ENCODE measurements at regions not wholly inside any gene's neighbourhood (a gene's known extent, or its start where the extent isn't known, plus 50 kb on each side); places are given as distances from the start of the nearest gene placed in this dataset.
A peak's percentile ranks its signal among the peaks of the same experiment; 100 is the strongest.
"Not testable (repeated sequence)": the region's sequence is repeated elsewhere in the genome, so short reads cannot be mapped to it uniquely, and the experiment has no call there.

- DNase-seq = no peak
Observed at GRCh38 chrY:26638063-26638462, 1016.1 kb downstream of the CDY1 start.

- not testable (repeated sequence) for DNase-seq
Observed at GRCh38 chrY:26645856-26646255, 1023.9 kb downstream of the CDY1 start.

GRCh38 chrY:26648240-26648639 is 1026.3 kb downstream of the CDY1 start:
- not testable (repeated sequence) for DNase-seq

- not testable (repeated sequence) for DNase-seq
Observed at GRCh38 chrY:26664245-26664644, 1042.3 kb downstream of the CDY1 start.

- DNase-seq = not testable (repeated sequence)
Observed at GRCh38 chrY:26666691-26667090, 1044.8 kb downstream of the CDY1 start.

- not testable (repeated sequence) for DNase-seq
Observed at GRCh38 chrY:26669243-26669642, 1047.3 kb downstream of the CDY1 start.

- DNase-seq = peak; percentile 12
Observed at GRCh38 chrY:26670360-26670871, 1048.5 kb downstream of the CDY1 start.

- peak; percentile 39 for DNase-seq
Observed at GRCh38 chrY:26670881-26671879, 1049.3 kb downstream of the CDY1 start.
